ENCODE measurements at regions not wholly inside any gene's neighbourhood (a gene's known extent, or its start where the extent isn't known, plus 50 kb on each side); places are given as distances from the start of the nearest gene placed in this dataset.
"Not testable (repeated sequence)": the region's sequence is repeated elsewhere in the genome, so short reads cannot be mapped to it uniquely, and the experiment has no call there.

- Histone ChIP-seq H3K27ac (ENCODE audit: low read depth) (no peak overlapping the region), H3K4me3 (ENCODE audit: low read depth, low read length) (no peak overlapping the region), H3K36me3 (ENCODE audit: insufficient read depth) (no peaks in the 10 kb centered on the region), H3K4me1 (ENCODE audit: insufficient read depth) (peaks cover 2% of the 10 kb centered on the region)
- DNase-seq (ENCODE audit: extremely low spot score) = no peak
- WGBS = 85% methylated on average over 3 of the region's 3 CpGs
These were observed 156.5 kb upstream of the AGR3 start for GRCh38 chr7:17038160-17038782.

GRCh38 chr7:17038783-17039170 lies 157.0 kb upstream of the AGR3 start:
- no peak overlapping the region for H3K27ac ChIP-seq (ENCODE audit: low read depth)
- H3K4me3 ChIP-seq (ENCODE audit: low read depth, low read length) = no peak overlapping the region
- WGBS = 55% methylated on average over 2 of the region's 2 CpGs
- no peak for DNase-seq (ENCODE audit: extremely low spot score)
- no peaks in the 10 kb centered on the region for H3K36me3 ChIP-seq (ENCODE audit: insufficient read depth)
- peaks cover 2% of the 10 kb centered on the region for H3K4me1 ChIP-seq (ENCODE audit: insufficient read depth)

GRCh38 chr7:17039372-17039771 lies 157.6 kb upstream of the AGR3 start:
- H3K4me1 ChIP-seq (ENCODE audit: insufficient read depth) = peaks cover 2% of the 10 kb centered on the region
- H3K4me3 ChIP-seq (ENCODE audit: low read depth, low read length) = no peak overlapping the region
- H3K36me3 ChIP-seq (ENCODE audit: insufficient read depth) = no peaks in the 10 kb centered on the region
- no peak overlapping the region for H3K27ac ChIP-seq (ENCODE audit: low read depth)
- no peak for DNase-seq (ENCODE audit: extremely low spot score)
- 91% methylated on average over 2 of the region's 2 CpGs for WGBS

GRCh38 chr7:17040716-17041115 lies 158.9 kb upstream of the AGR3 start:
- Histone ChIP-seq H3K27ac (ENCODE audit: low read depth) (peak overlapping the region; percentile 38), H3K4me1 (ENCODE audit: insufficient read depth) (peaks cover 2% of the 10 kb centered on the region), H3K36me3 (ENCODE audit: insufficient read depth) (no peaks in the 10 kb centered on the region), H3K4me3 (ENCODE audit: low read depth, low read length) (no peak overlapping the region)
- DNase-seq (ENCODE audit: extremely low spot score) = no peak
- 40% methylated on average over 4 of the region's 4 CpGs for WGBS

- WGBS = 14% methylated on average over 2 of the region's 2 CpGs
- peaks cover 2% of the 10 kb centered on the region for H3K4me1 ChIP-seq (ENCODE audit: insufficient read depth)
- H3K36me3 ChIP-seq (ENCODE audit: insufficient read depth) = no peaks in the 10 kb centered on the region
- no peak overlapping the region for H3K4me3 ChIP-seq (ENCODE audit: low read depth, low read length)
- H3K27ac ChIP-seq (ENCODE audit: low read depth) = no peak overlapping the region
- no peak for DNase-seq (ENCODE audit: extremely low spot score)
These were observed 159.5 kb upstream of the AGR3 start for GRCh38 chr7:17041324-17041723.

GRCh38 chr7:17042211-17042610 lies 160.4 kb upstream of the AGR3 start:
- Histone ChIP-seq H3K27ac (ENCODE audit: low read depth) (no peak overlapping the region), H3K4me3 (ENCODE audit: low read depth, low read length) (no peak overlapping the region), H3K4me1 (ENCODE audit: insufficient read depth) (peaks cover 2% of the 10 kb centered on the region), H3K36me3 (ENCODE audit: insufficient read depth) (no peaks in the 10 kb centered on the region)
- no peak for DNase-seq (ENCODE audit: extremely low spot score)
- 81% methylated on average over 2 of the region's 2 CpGs for WGBS

- Histone ChIP-seq H3K4me3 (ENCODE audit: low read depth, low read length) (peak overlapping the region; percentile 18), H3K27ac (ENCODE audit: low read depth) (peak overlapping the region; percentile 50), H3K36me3 (ENCODE audit: insufficient read depth) (no peaks in the 10 kb centered on the region), H3K4me1 (ENCODE audit: insufficient read depth) (peaks cover 2% of the 10 kb centered on the region)
- WGBS = 24% methylated on average over 3 of the region's 3 CpGs
- no peak for DNase-seq (ENCODE audit: extremely low spot score)
These were observed 161.5 kb upstream of the AGR3 start for GRCh38 chr7:17043012-17043877.

GRCh38 chr7:17044396-17044795 lies 162.6 kb upstream of the AGR3 start:
- no peak for DNase-seq (ENCODE audit: extremely low spot score)
- Histone ChIP-seq H3K4me3 (ENCODE audit: low read depth, low read length) (no peak overlapping the region), H3K4me1 (ENCODE audit: insufficient read depth) (peaks cover 2% of the 10 kb centered on the region), H3K36me3 (ENCODE audit: insufficient read depth) (no peaks in the 10 kb centered on the region), H3K27ac (ENCODE audit: low read depth) (no peak overlapping the region)
- WGBS = 96% methylated on average over 2 of the region's 2 CpGs

GRCh38 chr7:17044861-17045260 lies 163.1 kb upstream of the AGR3 start:
- Histone ChIP-seq H3K4me3 (ENCODE audit: low read depth, low read length) (no peak overlapping the region), H3K36me3 (ENCODE audit: insufficient read depth) (no peaks in the 10 kb centered on the region), H3K27ac (ENCODE audit: low read depth) (no peak overlapping the region), H3K4me1 (ENCODE audit: insufficient read depth) (peaks cover 2% of the 10 kb centered on the region)
- 87% methylated on average over 2 of the region's 2 CpGs for WGBS
- no peak for DNase-seq (ENCODE audit: extremely low spot score)

GRCh38 chr7:17046259-17046658 lies 164.5 kb upstream of the AGR3 start:
- Histone ChIP-seq H3K4me3 (ENCODE audit: low read depth, low read length) (no peak overlapping the region), H3K27ac (ENCODE audit: low read depth) (no peak overlapping the region), H3K4me1 (ENCODE audit: insufficient read depth) (no peaks in the 10 kb centered on the region), H3K36me3 (ENCODE audit: insufficient read depth) (no peaks in the 10 kb centered on the region)
- WGBS = 95% methylated on average over 2 of the region's 2 CpGs
- DNase-seq (ENCODE audit: extremely low spot score) = no peak

- no peak overlapping the region for H3K27ac ChIP-seq (ENCODE audit: low read depth)
- H3K4me1 ChIP-seq (ENCODE audit: insufficient read depth) = no peaks in the 10 kb centered on the region
- no peak for DNase-seq (ENCODE audit: extremely low spot score)
- H3K36me3 ChIP-seq (ENCODE audit: insufficient read depth) = no peaks in the 10 kb centered on the region
- H3K4me3 ChIP-seq (ENCODE audit: low read depth, low read length) = no peak overlapping the region
- WGBS = 63% methylated on average over 6 of the region's 6 CpGs
These were observed 164.9 kb upstream of the AGR3 start for GRCh38 chr7:17046666-17047065.

- H3K4me1 ChIP-seq (ENCODE audit: insufficient read depth); H3K4me3 ChIP-seq (ENCODE audit: low read depth, low read length); H3K36me3 ChIP-seq (ENCODE audit: insufficient read depth); H3K27ac ChIP-seq (ENCODE audit: low read depth); DNase-seq (ENCODE audit: extremely low spot score): not testable (repeated sequence)
- WGBS = 89% methylated on average over 9 of the region's 9 CpGs
These were observed 171.4 kb upstream of the AGR3 start for GRCh38 chr7:17053164-17053563.

- WGBS = 84% methylated on average over 3 of the region's 3 CpGs
- Histone ChIP-seq H3K4me1 (ENCODE audit: insufficient read depth) (no peaks in the 10 kb centered on the region), H3K4me3 (ENCODE audit: low read depth, low read length) (no peak overlapping the region), H3K27ac (ENCODE audit: low read depth) (no peak overlapping the region), H3K36me3 (ENCODE audit: insufficient read depth) (no peaks in the 10 kb centered on the region)
- no peak for DNase-seq (ENCODE audit: extremely low spot score)
These were observed 172.4 kb upstream of the AGR3 start for GRCh38 chr7:17054206-17054605.

GRCh38 chr7:17054836-17055235 lies 173.1 kb upstream of the AGR3 start:
- H3K4me1 ChIP-seq (ENCODE audit: insufficient read depth) = no peaks in the 10 kb centered on the region
- H3K36me3 ChIP-seq (ENCODE audit: insufficient read depth) = no peaks in the 10 kb centered on the region
- H3K4me3 ChIP-seq (ENCODE audit: low read depth, low read length) = no peak overlapping the region
- H3K27ac ChIP-seq (ENCODE audit: low read depth) = no peak overlapping the region
- no peak for DNase-seq (ENCODE audit: extremely low spot score)
- WGBS = 49% methylated on average over 2 of the region's 2 CpGs
